NOMO-1 treated with DMSO at 0.1 percent for 48 hours (cell line): ENCODE measurements at regions not wholly inside any gene's neighbourhood (a gene's known extent, or its start where the extent isn't known, plus 50 kb on each side); places are given as distances from the start of the nearest gene placed in this dataset.
"Not testable (repeated sequence)": the region's sequence is repeated elsewhere in the genome, so short reads cannot be mapped to it uniquely, and the experiment has no call there.

Experiments used
- DNase-seq: peaks from one replicate; lab custom pipeline; 2025; ENCODE audit not compliant: unreplicated experiment; lab: John Stamatoyannopoulos, UW

GRCh38 chr5:97476852-97477534 is 293.9 kb upstream of the RIOK2 start:
- no peak for DNase-seq

- DNase-seq, result no peak
These were observed 295.4 kb upstream of the RIOK2 start for GRCh38 chr5:97478483-97478882.

GRCh38 chr5:97480313-97480712 is 297.3 kb upstream of the RIOK2 start:
- DNase-seq, result no peak

GRCh38 chr5:97488126-97488668 is 305.1 kb upstream of the RIOK2 start:
- DNase-seq, result no peak

GRCh38 chr5:97489010-97489840 is 306.2 kb upstream of the RIOK2 start:
- no peak for DNase-seq

GRCh38 chr5:97494465-97494864 is 311.4 kb upstream of the RIOK2 start:
- DNase-seq, result no peak

GRCh38 chr5:97495301-97495700 is 312.3 kb upstream of the RIOK2 start:
- DNase-seq, result no peak

GRCh38 chr5:97496037-97496436 is 313.0 kb upstream of the RIOK2 start:
- DNase-seq, result no peak

- DNase-seq, result no peak
These were observed 315.6 kb upstream of the RIOK2 start for GRCh38 chr5:97498657-97499056.

GRCh38 chr5:97499605-97500004 is 316.6 kb upstream of the RIOK2 start:
- no peak for DNase-seq

- DNase-seq, result no peak
These were observed 318.4 kb upstream of the RIOK2 start for GRCh38 chr5:97501286-97501964.

- no peak for DNase-seq
These were observed 318.9 kb upstream of the RIOK2 start for GRCh38 chr5:97501965-97502305.

GRCh38 chr5:97508864-97509263 is 325.8 kb upstream of the RIOK2 start:
- no peak for DNase-seq

- DNase-seq, result not testable (repeated sequence)
These were observed 336.5 kb upstream of the RIOK2 start for GRCh38 chr5:97519565-97519964.

GRCh38 chr5:97523336-97523735 is 340.3 kb upstream of the RIOK2 start:
- not testable (repeated sequence) for DNase-seq

GRCh38 chr5:97525780-97526179 is 342.7 kb upstream of the RIOK2 start:
- peak; percentile 97 for DNase-seq

- no peak for DNase-seq
These were observed 345.9 kb upstream of the RIOK2 start for GRCh38 chr5:97528941-97529340.

GRCh38 chr5:97529354-97529985 is 346.4 kb upstream of the RIOK2 start:
- no peak for DNase-seq

- peak; percentile 41 for DNase-seq
These were observed 348.5 kb upstream of the RIOK2 start for GRCh38 chr5:97531549-97531948.

GRCh38 chr5:97534166-97534565 is 351.1 kb upstream of the RIOK2 start:
- DNase-seq, result peak; percentile 94

GRCh38 chr5:97536683-97537082 is 353.6 kb upstream of the RIOK2 start:
- no peak for DNase-seq
